ENCODE measurements at regions not wholly inside any gene's neighbourhood (a gene's known extent, or its start where the extent isn't known, plus 50 kb on each side); places are given as distances from the start of the nearest gene placed in this dataset.

DNA sequence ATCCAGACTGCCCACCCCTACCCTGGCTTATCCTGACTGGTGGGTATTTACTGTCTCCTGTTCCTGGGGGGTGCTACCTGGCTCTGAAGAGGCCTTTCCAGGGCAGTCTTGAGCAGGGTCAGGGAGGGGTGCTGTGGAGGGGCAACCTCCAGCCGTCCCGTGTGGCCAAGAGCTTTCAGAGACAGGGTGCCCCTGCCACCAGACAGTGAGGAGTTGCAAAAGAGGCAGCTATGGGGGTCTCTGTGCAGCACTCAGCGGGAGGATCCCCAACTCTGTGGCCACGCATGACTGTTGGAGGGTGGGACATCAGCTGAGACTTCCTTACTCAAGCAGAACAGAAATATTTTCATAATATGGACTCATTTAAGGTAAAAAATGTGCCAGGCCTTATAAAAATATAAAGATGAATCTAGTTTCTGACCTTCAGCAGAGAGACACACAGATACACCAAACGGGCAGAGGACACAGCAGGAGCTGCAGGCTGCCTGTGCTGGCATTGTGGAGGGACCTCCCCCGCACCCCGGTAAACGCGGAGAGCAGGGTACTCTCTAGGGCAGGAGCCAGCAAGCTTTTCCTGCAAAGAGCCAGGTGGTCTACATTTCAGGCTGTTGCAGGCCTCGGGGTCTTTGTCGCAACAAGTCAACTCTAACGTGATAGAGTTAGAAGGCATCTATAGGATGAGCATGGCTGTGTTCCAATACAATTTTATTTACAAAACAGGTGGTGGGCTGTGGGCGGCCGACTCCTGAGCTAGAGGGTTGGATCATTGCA, 252.6 kb downstream of the RHOU start:
- TF ChIP-seq CTCF (IDR thresholded peaks at IDR 0.05) (no peak), POLR2AphosphoS5 (IDR thresholded peaks at IDR 0.05) (no peak)

Measured in prostate gland (tissue), 2 donors.